H9 (cell line): ENCODE measurements at regions not wholly inside any gene's neighbourhood (a gene's known extent, or its start where the extent isn't known, plus 50 kb on each side); places are given as distances from the start of the nearest gene placed in this dataset.
"Not testable (repeated sequence)": the region's sequence is repeated elsewhere in the genome, so short reads cannot be mapped to it uniquely, and the experiment has no call there.

ENCODE experiments used
- DNase-seq: peaks from one replicate; pipeline ENCODE4 v3.0.0-alpha.2; 2017
- H2AFZ ChIP-seq: one replicate; pipeline ENCODE4 v1.6.1; 2013; ENCODE audit warnings: mild to moderate bottlenecking, low read length, control low read depth, moderate library complexity
- H2AK5ac ChIP-seq: 2 replicates; pipeline ENCODE4 v1.6.1; 2013; ENCODE audit warnings: low read length, control low read depth, mixed read lengths; ENCODE audit not compliant: insufficient read length
- H2BK120ac ChIP-seq: one replicate; pipeline ENCODE4 v1.6.1; 2013; ENCODE audit warnings: low read depth, mild to moderate bottlenecking, low read length, control low read depth, inconsistent platforms; ENCODE audit not compliant: poor library complexity, severe bottlenecking
- H2BK12ac ChIP-seq: 2 replicates; pipeline ENCODE4 v1.6.1; 2013; ENCODE audit warnings: low read length, control low read depth, mixed read lengths, low read depth; ENCODE audit not compliant: insufficient read length
- H2BK15ac ChIP-seq: 2 replicates; pipeline ENCODE4 v1.6.1; 2013; ENCODE audit warnings: low read depth, low read length, control low read depth
- H2BK20ac ChIP-seq: one replicate; pipeline ENCODE4 v1.6.1; 2013; ENCODE audit warnings: low read depth, mild to moderate bottlenecking, low read length, control low read depth, inconsistent platforms; ENCODE audit not compliant: poor library complexity, severe bottlenecking
- H2BK5ac ChIP-seq: 2 replicates; pipeline ENCODE4 v1.6.1; 2013; ENCODE audit warnings: low read length, control low read depth, mixed read lengths; ENCODE audit not compliant: insufficient read length
- H3K14ac ChIP-seq: 2 replicates; pipeline ENCODE4 v1.6.1; 2013; ENCODE audit warnings: low read length, control low read depth; ENCODE audit not compliant: insufficient read depth
- H3K18ac ChIP-seq: 2 replicates; pipeline ENCODE4 v1.6.1; 2013; ENCODE audit warnings: low read depth, mild to moderate bottlenecking, mixed read lengths, low read length, control low read depth; ENCODE audit not compliant: insufficient read length
- H3K23ac ChIP-seq: 2 replicates; pipeline ENCODE4 v1.6.1; 2013; ENCODE audit warnings: low read length, control low read depth, mixed read lengths, low read depth; ENCODE audit not compliant: insufficient read length
- H3K23me2 ChIP-seq: 2 replicates; pipeline ENCODE4 v1.6.1; 2013; ENCODE audit warnings: low read depth, mild to moderate bottlenecking, mixed read lengths, low read length, control low read depth; ENCODE audit not compliant: insufficient read length, poor library complexity, severe bottlenecking
- H3K27ac ChIP-seq: 2 replicates; pipeline ENCODE4 v1.5.1; 2013; ENCODE audit warnings: low read length, control low read depth, mixed read lengths, low read depth; ENCODE audit not compliant: insufficient read length
- H3K27me3 ChIP-seq: 2 replicates; pipeline ENCODE4 v1.6.1; 2013; ENCODE audit warnings: low read length, control low read depth, inconsistent platforms; ENCODE audit not compliant: insufficient read depth
- H3K4ac ChIP-seq: 2 replicates; pipeline ENCODE4 v1.6.1; 2013; ENCODE audit warnings: low read depth, mild to moderate bottlenecking, control low read depth, inconsistent platforms, low read length, moderate library complexity
- H3K4me1 ChIP-seq: 2 replicates; pipeline ENCODE4 v1.6.1; 2013; ENCODE audit warnings: low read length, control low read depth, inconsistent platforms; ENCODE audit not compliant: insufficient read depth
- H3K4me2 ChIP-seq: 2 replicates; pipeline ENCODE4 v1.6.1; 2013; ENCODE audit warnings: low read length, control low read depth, mixed read lengths; ENCODE audit not compliant: insufficient read length, insufficient read depth
- H3K56ac ChIP-seq: 2 replicates; pipeline ENCODE4 v1.6.1; 2013; ENCODE audit warnings: low read depth, mild to moderate bottlenecking, mixed read lengths, low read length, control low read depth; ENCODE audit not compliant: insufficient read length
- H3K79me1 ChIP-seq: 2 replicates; pipeline ENCODE4 v1.6.1; 2013; ENCODE audit warnings: low read depth, mild to moderate bottlenecking, moderate library complexity, low read length, control low read depth, inconsistent platforms; ENCODE audit not compliant: insufficient read depth, poor library complexity, severe bottlenecking
- H3K79me2 ChIP-seq: 2 replicates; pipeline ENCODE4 v1.6.1; 2013; ENCODE audit warnings: low read length, control low read depth, inconsistent platforms; ENCODE audit not compliant: insufficient read depth
- H3K9ac ChIP-seq: 2 replicates; pipeline ENCODE4 v1.6.1; 2013; ENCODE audit warnings: low read length, control low read depth, mixed read lengths; ENCODE audit not compliant: insufficient read length; ENCODE audit errors: extremely low read depth
- H3K9me3 ChIP-seq: one replicate; pipeline ENCODE4 v1.6.1; 2013; ENCODE audit warnings: low read depth, low read length, inconsistent platforms; ENCODE audit not compliant: control insufficient read depth
- H3T11ph ChIP-seq: one replicate; pipeline ENCODE4 v1.6.1; 2013; ENCODE audit warnings: mild to moderate bottlenecking, low read length, control low read depth, inconsistent platforms
- H4K20me1 ChIP-seq: one replicate; pipeline ENCODE4 v1.6.1; 2013; ENCODE audit not compliant: control insufficient read depth, insufficient read length, insufficient read depth
- H4K5ac ChIP-seq: 2 replicates; pipeline ENCODE4 v1.6.1; 2013; ENCODE audit warnings: low read depth, mild to moderate bottlenecking, mixed read lengths, low read length, control low read depth; ENCODE audit not compliant: insufficient read length
- H4K8ac ChIP-seq: replicated peaks from 2 replicates; pipeline ENCODE4 v1.6.1; 2013; ENCODE audit warnings: low read length, control low read depth, mixed read lengths, low read depth; ENCODE audit not compliant: insufficient read length
- H4K91ac ChIP-seq: 2 replicates; pipeline ENCODE4 v1.6.1; 2013; ENCODE audit warnings: low read depth, mild to moderate bottlenecking, moderate library complexity, mixed read lengths, low read length, control low read depth; ENCODE audit not compliant: insufficient read length
- H3K27ac Mint-ChIP-seq, 3 experiments: 2 replicates in 2 of 3; 3 replicates in 1 of 3; pipeline ENCODE4 v1.8.0; 2020 to 2021; ENCODE audit warnings: mixed read lengths in 3 of 3, mild to moderate bottlenecking in 1 of 3, moderate library complexity in 1 of 3
- H3K27me3 Mint-ChIP-seq: 2 replicates; pipeline ENCODE4 v1.8.0; 2021; ENCODE audit warnings: low read depth, mild to moderate bottlenecking, moderate library complexity, mixed read lengths
- H3K36me3 Mint-ChIP-seq, 3 experiments: 2 replicates in 2 of 3; 3 replicates in 1 of 3; pipeline ENCODE4 v1.8.0; 2020 to 2021; ENCODE audit warnings: low read depth in 3 of 3, mixed read lengths in 3 of 3; ENCODE audit not compliant: insufficient read depth in 1 of 3
- H3K4me1 Mint-ChIP-seq, 2 experiments: 2 replicates each; pipeline ENCODE4 v1.8.0; 2020; ENCODE audit warnings: mixed read lengths in 2 of 2
- H3K4me3 Mint-ChIP-seq, 2 experiments: 2 replicates in 1 of 2; 3 replicates in 1 of 2; pipeline ENCODE4 v1.8.0; 2020 to 2021; ENCODE audit warnings: mild to moderate bottlenecking in 2 of 2, mixed read lengths in 2 of 2, moderate library complexity in 1 of 2
- H3K9me3 Mint-ChIP-seq, 2 experiments: 2 replicates in 1 of 2; 3 replicates in 1 of 2; pipeline ENCODE4 v1.8.0; 2020; ENCODE audit warnings: mild to moderate bottlenecking in 2 of 2, mixed read lengths in 2 of 2, moderate library complexity in 1 of 2
- WGBS: extraction: QIAGEN DNeasy Blood & Tissue Kit; methylation state at CpG from one replicate; pipeline ENCODE4 v1.1.7; 2013; ENCODE audit warnings: missing lambda C conversion rate, low lambda C conversion rate, mixed read lengths; ENCODE audit not compliant: insufficient read length; ENCODE audit errors: extremely low coverage; 5-methylcytosine and 5-hydroxymethylcytosine counted together
- TF ChIP-seq, protein P1 (sequence below): fragments of 200-600 bp; sonication (generic); conservative IDR thresholded peaks from 3 replicates; pipeline ENCODE4 v1.8.0; 2021; ENCODE audit warnings: antibody characterized with exemption, mild to moderate bottlenecking

DNA sequence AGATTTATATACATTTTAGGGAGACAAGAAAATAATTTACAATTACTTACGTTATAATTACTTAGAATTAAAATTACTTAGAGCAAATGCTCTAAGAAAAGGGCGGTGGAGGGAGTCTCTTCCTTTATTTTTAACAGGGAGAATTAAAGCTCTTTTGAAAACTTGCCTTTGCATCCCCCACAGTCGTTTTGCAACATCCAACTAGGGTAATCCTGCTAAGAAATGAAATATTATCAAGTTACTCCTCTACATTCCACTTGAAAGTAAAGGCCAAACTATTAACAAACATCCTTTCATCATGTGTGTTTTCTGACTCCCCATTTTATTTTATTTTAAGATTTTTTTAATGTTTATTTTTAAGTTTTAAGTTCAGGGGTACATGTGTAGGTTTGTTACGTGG lies 1358.5 kb downstream of the NCAM2 start:
- Histone ChIP-seq H3T11ph (no peak overlapping the region), H3K23me2 (no peaks in the 10 kb centered on the region), H4K91ac (no peak overlapping the region), H3K79me2 (no peaks in the 10 kb centered on the region), H2BK5ac (no peak overlapping the region), H2BK15ac (no peak overlapping the region), H3K14ac (no peak overlapping the region), H4K20me1 (no peaks in the 10 kb centered on the region), H3K9ac (no peak overlapping the region), H2AFZ (no peak overlapping the region), H3K4me1 (no peaks in the 10 kb centered on the region), H2BK120ac (no peak overlapping the region), H3K9me3 (no peaks in the 10 kb centered on the region), H4K8ac (no peak overlapping the region), H3K23ac (no peak overlapping the region), H2BK12ac (no peak overlapping the region), H4K5ac (no peak overlapping the region), H3K27me3 (no peaks in the 10 kb centered on the region; the same call in 1 of the 2 replicates), H3K79me1 (no peaks in the 10 kb centered on the region), H2BK20ac (no peak overlapping the region), H3K56ac (no peak overlapping the region), H3K27ac (no peak overlapping the region), H3K4ac (no peak overlapping the region), H3K18ac (no peak overlapping the region), H3K4me2 (no peak overlapping the region), H2AK5ac (no peak overlapping the region)
- Mint-ChIP-seq H3K4me1 (peaks cover 2 to 3% of the 10 kb centered on the region in 2 experiments; a peak in 2 of 4 replicates), H3K27ac (no peak overlapping the region), H3K4me3 (no peak overlapping the region), H3K9me3 (peaks cover 9 to 11% of the 10 kb centered on the region in 2 experiments; a peak in 4 of 5 replicates), H3K27me3 (no peaks in the 10 kb centered on the region), H3K36me3 (peaks cover 5 to 23% (median 17%) of the 10 kb centered on the region in 3 experiments; a peak in 5 of 7 replicates)
- DNase-seq, result no peak
- WGBS, result no CpG with 5 or more reads among the region's 4 CpGs
- TF ChIP-seq, protein P1, sequence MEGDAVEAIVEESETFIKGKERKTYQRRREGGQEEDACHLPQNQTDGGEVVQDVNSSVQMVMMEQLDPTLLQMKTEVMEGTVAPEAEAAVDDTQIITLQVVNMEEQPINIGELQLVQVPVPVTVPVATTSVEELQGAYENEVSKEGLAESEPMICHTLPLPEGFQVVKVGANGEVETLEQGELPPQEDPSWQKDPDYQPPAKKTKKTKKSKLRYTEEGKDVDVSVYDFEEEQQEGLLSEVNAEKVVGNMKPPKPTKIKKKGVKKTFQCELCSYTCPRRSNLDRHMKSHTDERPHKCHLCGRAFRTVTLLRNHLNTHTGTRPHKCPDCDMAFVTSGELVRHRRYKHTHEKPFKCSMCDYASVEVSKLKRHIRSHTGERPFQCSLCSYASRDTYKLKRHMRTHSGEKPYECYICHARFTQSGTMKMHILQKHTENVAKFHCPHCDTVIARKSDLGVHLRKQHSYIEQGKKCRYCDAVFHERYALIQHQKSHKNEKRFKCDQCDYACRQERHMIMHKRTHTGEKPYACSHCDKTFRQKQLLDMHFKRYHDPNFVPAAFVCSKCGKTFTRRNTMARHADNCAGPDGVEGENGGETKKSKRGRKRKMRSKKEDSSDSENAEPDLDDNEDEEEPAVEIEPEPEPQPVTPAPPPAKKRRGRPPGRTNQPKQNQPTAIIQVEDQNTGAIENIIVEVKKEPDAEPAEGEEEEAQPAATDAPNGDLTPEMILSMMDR, result no peak

DNA sequence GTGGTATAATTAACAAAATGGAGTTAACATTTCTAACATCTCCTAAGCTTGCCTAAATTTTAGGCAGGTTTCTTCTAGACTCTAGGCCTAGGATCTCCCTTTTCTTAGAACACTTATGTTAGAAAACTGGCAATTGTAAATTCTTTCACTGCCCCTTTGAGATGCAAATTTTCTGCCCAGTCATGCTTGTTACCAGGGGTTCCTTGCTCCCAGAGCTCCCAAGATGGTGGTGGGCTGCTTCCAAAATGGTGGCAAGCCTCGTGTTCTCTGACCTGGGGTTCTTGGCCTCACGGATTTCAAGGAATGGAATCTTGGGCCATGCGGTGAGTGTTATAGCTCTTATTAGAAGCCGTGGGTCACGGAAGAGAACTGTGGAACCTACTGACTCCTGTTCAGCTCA lies 1361.4 kb downstream of the NCAM2 start:
- H3K27ac Mint-ChIP-seq, result peak overlapping the region in 1 of 3 experiments; percentile 21; a peak in 1 of 7 replicates

More for the DNA sequence above, 1361.4 kb downstream of the NCAM2 start:
- not testable (repeated sequence) for DNase-seq, H2BK5ac ChIP-seq, H3K79me2 ChIP-seq, H3K4me1 Mint-ChIP-seq, H2BK15ac ChIP-seq, H3K23me2 ChIP-seq, H3K27me3 ChIP-seq, H3K27me3 Mint-ChIP-seq, H3K23ac ChIP-seq, H2AFZ ChIP-seq, H2BK20ac ChIP-seq, H3K9ac ChIP-seq, H3K4me3 Mint-ChIP-seq, H4K20me1 ChIP-seq, H3K4me2 ChIP-seq, H3K27ac ChIP-seq, H3K18ac ChIP-seq, H4K8ac ChIP-seq, H3K9me3 ChIP-seq, H3K56ac ChIP-seq, H3K14ac ChIP-seq, H4K91ac ChIP-seq, H3K4ac ChIP-seq, H3K4me1 ChIP-seq, H2AK5ac ChIP-seq, H3K79me1 ChIP-seq, H2BK120ac ChIP-seq, H3T11ph ChIP-seq, H2BK12ac ChIP-seq, H4K5ac ChIP-seq
- whole genome bisulfite sequencing, result no CpG with 5 or more reads among the region's 5 CpGs
- Mint-ChIP-seq H3K36me3 (peaks cover 10 to 32% (median 17%) of the 10 kb centered on the region in 3 experiments), H3K9me3 (peaks cover 19 to 22% of the 10 kb centered on the region in 2 experiments; a peak in 4 of 5 replicates)
